Hematopoietic multipotent progenitor cell (in vitro differentiated cells): ENCODE measurements at regions not wholly inside any gene's neighbourhood (a gene's known extent, or its start where the extent isn't known, plus 50 kb on each side); places are given as distances from the start of the nearest gene placed in this dataset.

ENCODE experiments used
- DNase-seq, 3 donors: peaks; one replicate each; pipeline ENCODE4 v3.0.0-alpha.2; 2011 to 2015; ENCODE audit warnings: low read depth in 2 of 3, low spot score in 2 of 3

- no peak for DNase-seq
These were observed 120.3 kb downstream of the CYB561 start for GRCh38 chr17:63325808-63326207.

GRCh38 chr17:63329876-63330275 lies 116.2 kb downstream of the CYB561 start:
- DNase-seq: no peak

DNA sequence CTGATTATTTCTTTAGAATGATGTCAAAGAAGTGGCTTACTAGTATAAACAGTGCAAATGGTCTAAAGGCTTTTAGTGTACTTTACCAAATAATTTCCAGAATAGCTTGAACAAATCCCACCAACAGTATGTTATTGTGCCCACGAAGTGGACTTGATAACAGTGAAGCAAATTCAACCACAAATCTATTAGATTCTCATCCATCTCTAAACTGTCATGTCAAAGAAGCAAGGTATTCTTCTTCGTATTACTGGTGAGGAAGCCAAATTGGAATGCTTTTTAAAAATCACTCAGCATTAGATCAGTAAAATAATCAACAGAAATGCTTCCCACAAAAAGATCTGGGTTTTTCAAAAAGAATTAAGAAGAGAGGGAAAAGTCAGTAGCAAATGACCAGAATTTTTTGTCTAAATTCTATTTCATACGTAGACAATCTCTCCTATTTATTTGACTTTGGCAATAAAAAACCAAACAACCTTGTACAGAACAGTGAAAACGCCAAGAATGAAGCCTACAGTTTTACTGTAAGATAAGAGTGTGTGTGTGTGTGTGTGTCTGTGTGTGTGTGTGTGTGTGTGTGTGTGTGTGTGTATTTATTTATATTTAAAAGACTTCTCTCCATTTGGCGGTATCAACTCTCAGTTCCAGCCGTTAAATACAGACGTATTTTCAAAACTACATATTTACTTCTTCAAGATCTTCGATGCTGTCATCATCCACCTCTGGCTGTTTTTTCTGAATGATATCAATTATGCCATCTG lies 114.6 kb downstream of the CYB561 start:
- DNase-seq: no peak

GRCh38 chr17:63332286-63332685 lies 113.8 kb downstream of the CYB561 start:
- no peak for DNase-seq

DNA sequence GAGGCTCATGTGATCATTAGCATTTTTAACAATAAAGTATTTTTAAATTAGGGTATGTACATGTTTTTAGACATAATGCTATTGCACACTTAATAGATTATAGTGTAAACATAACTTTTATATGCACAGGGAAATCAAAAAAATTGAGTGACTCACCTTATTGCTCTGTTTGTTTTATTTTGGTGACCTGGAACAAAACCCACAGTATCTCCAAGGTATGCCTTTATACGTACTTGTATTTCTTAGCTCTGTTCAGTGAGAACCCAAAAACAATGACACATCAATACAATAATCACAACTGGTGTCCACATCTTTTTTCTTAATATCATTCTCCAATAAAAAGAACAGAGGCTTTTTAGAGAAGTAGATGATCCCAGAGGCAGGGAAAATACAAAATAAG lies 112.2 kb downstream of the CYB561 start:
- DNase-seq: no peak

GRCh38 chr17:63335831-63336230 lies 110.3 kb downstream of the CYB561 start:
- no peak for DNase-seq

- no peak for DNase-seq
These were observed 108.5 kb downstream of the CYB561 start for GRCh38 chr17:63337579-63337978.

DNA sequence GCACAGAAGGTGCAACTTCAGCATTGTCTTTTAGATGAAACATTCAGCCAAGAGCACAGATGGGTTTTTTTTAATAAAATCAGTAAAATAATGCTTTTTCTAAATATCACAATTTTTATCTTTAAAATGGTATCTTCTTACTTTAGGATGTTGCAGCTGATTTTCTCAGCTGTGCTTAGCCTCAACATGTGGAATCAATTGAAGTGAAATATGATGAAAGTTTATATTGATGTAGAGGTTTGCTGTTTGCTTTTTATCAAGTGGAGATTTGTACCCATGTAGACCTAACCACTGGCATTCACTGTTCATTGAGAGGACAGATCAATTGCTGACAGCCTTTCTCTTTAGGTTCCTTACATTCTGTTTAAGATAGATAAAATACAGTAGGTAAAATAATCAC lies 107.8 kb downstream of the CYB561 start:
- no peak for DNase-seq

DNA sequence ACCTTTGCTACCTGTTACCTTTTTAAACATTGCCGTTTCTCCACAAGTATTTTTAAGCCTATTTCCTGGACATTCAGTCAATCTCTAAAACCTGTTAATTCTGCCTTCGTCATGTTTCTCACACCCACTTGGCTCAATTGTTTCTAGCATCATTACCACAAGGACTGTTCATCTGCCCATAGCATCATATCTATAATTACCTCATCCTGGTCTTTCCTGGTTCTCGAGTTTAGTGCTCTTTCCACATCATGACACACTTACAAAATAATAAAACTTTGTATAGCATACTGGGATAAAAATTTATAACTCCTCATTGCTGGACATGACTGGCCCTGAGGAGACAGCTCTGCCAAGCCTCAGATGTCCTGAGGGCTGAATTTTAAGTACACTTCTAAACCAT lies 104.8 kb downstream of the CYB561 start:
- no peak for DNase-seq

DNA sequence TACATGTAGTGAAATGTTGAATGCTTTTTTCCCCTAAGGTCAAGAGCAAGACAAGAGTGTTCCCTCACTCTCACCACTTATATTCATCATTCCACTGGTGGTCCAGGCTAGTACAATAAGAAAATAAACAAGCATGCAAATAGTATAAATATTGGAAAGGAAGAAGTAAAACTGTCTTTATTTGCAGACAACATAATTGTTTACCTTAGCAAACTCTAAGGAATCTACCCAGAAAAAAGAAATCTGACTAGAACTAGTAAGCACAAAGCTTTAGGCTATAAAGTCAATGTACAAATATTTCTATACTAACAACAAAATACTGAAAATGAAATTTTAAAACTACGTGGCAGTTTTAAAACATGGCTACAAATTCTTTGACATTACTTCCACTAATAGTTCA lies 101.7 kb downstream of the CYB561 start:
- no peak for DNase-seq

DNA sequence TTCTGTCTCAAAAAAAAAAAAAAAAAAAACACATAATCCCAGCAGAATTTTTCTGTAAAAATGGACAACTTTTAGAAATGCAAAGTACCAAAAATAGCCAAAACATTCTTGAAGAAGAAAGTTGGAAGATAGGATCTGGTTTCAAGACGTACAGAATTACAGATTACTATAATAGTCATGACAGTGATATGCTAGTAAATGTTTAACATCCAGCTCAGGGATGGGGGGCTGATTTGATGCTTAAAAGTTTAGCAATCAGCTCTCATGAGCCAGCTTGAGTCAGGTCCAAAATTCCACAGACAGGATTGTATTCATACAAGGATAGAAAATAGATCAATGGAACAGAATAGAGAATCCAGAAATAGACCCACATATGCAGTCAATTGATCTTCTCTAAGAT lies 100.5 kb downstream of the CYB561 start:
- DNase-seq: no peak

GRCh38 chr17:63347475-63347874 lies 98.6 kb downstream of the CYB561 start:
- DNase-seq: no peak

DNA sequence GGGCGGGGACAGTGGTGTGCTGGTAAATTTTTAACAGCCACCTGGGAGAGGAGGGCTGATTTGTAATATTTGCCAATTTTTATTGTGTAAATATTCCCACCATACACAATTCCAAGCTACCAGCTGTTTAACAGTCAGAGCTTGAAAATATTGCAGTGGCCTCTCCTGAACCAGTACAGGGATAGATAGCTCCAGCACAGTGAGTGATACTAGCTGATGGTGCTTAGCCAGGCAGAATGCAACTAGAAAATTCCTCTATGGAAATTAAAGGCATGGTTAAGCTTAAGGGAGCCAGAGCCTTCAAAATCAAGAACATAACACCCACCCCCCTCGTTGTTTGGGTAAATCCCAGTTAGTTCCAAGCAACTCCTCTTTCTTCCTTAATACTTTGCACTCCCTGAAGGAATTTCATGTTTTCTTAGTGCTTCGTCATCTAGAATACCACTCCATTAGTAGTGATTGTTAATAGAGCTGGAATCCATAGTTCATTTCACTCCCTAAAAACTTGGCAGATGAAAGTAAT lies 96.6 kb downstream of the CYB561 start:
- no peak for DNase-seq

- no peak for DNase-seq
These were observed 95.7 kb downstream of the CYB561 start for GRCh38 chr17:63350364-63350763.

GRCh38 chr17:63354256-63354655 lies 91.8 kb downstream of the CYB561 start:
- DNase-seq: no peak

- no peak for DNase-seq
These were observed 89.8 kb downstream of the CYB561 start for GRCh38 chr17:63356337-63356757.

DNA sequence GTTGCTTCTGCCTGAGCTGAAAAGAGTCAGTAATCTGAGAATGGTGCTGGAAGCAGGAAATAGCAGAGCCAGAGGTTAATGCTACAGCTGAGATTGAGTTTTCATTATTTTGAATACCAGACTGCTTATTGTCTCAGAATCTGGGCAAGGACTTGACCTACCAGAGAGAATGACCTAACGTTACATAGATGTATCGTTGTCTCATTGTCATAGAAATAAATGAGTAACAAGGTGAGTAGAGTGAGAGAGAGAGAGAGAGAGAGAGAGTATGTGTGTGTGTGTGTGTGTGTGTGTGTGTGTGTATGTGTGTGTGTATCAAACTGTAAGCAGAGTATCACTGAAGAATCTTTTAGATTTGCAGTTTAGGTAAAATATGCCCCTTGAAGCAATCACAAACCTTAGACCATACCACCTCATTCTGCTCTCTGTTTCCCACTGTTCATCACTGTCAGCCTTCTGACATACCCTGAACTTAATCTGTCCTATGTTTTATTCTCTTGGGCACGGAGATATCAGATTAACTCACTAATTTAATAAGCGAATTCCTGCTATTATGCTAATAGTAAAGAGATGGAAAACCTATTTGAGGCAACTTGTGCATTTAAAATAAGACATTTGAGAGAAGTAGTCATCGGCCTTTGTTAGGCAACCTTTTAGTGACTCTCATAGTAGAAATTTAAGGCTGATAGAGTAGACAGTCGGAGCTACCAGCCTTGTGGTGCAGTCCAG lies 87.8 kb downstream of the CYB561 start:
- no peak for DNase-seq

- no peak for DNase-seq
These were observed 87.2 kb downstream of the CYB561 start for GRCh38 chr17:63358956-63359355.

GRCh38 chr17:63361182-63361581 lies 84.9 kb downstream of the CYB561 start:
- DNase-seq: no peak

DNA sequence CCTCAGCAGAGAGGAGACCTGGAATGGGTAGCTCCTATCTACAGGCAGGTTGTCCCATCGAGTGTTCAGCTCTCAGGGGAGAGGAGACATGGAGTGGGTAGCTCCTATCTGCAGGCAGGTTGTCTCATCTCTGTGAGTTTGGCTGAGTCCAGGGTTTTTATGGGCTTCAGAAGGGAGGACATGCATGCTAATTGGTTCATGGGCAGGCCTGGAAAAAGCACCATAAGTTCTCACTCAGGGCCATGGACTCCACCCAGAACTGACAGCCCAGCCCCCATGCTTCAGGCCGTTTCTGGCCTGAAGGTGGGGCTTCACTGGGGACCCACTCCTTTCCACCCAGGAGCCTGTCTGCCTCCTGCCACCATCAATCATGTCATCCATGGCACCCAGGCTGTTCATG lies 84.0 kb downstream of the CYB561 start:
- no peak for DNase-seq

DNA sequence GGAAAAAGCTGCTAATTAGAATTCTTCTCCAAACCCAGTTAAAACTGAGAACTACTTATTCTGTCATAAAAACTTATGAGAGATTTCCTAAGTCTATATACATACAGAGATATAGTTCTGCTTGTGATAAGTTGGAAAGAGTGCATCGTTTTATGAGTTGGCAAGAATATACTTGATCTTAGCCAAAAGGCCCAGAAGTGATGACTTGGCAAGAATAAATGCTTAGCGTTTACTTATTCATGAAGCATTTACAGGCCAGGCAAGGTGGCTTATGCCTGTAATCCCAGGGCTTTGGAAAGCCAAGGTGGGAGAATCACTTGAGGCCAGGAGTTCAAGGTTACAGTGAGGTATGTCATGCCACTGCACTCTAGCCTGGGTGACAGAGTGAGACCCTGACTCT lies 81.7 kb downstream of the CYB561 start:
- DNase-seq: no peak

DNA sequence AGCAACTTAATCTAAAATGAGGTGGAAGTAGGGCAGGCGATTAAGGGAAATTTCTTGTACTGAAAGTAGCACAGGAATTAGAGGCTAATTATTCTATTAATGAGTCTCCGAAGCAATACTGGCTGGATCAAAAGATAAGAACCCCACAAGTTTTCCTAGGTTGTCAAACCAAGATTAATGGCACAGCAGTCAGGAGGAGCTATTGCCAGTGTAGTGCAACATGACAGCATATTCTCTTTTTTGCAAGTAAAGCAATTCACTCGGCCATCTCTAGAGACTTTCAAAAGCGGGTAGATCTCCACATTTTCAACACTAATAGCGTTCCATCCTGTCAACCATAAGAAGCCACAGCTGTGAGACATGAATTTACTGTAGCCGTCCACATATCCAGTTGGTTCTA lies 81.2 kb downstream of the CYB561 start:
- no peak for DNase-seq
